Esophagus muscularis mucosa (tissue), 4 donors: ENCODE measurements at regions not wholly inside any gene's neighbourhood (a gene's known extent, or its start where the extent isn't known, plus 50 kb on each side); places are given as distances from the start of the nearest gene placed in this dataset.

Source experiments
- DNase-seq: peaks from one replicate; pipeline ENCODE4 v3.0.0-alpha.2; 2017; ENCODE audit errors: extremely low spot score
- H3K27ac ChIP-seq, 4 donors: fragments of 200-600 bp; sonication (generic); replicated peaks in 1 of 4; 1 replicate in 3 of 4; 2 replicates in 1 of 4; pipeline ENCODE4 v1.5.1; 2016 to 2019; ENCODE audit warnings: mild to moderate bottlenecking in 1 of 4
- H3K27me3 ChIP-seq, 4 donors: fragments of 200-600 bp; sonication (generic); one replicate each; pipeline versions ENCODE4 v1.5.1 to v1.6.0; 2016 to 2019
- H3K36me3 ChIP-seq, 4 donors: fragments of 200-600 bp; sonication (generic); one replicate each; pipeline ENCODE4 v1.5.1; 2016 to 2019
- H3K4me1 ChIP-seq, 4 donors: fragments of 200-600 bp; sonication (generic); one replicate each; pipeline ENCODE4 v1.5.1; 2016 to 2019
- H3K4me3 ChIP-seq, 4 donors: fragments of 200-600 bp; sonication (generic); 1 replicate in 2 of 4; 2 replicates in 2 of 4; pipeline ENCODE4 v1.5.1; 2016 to 2019; ENCODE audit warnings: mild to moderate bottlenecking in 4 of 4, moderate library complexity in 1 of 4
- H3K9me3 ChIP-seq, 4 donors: fragments of 200-600 bp; sonication (generic); 1 replicate in 3 of 4; 2 replicates in 1 of 4; pipeline ENCODE4 v1.5.1; 2016 to 2019
- CTCF ChIP-seq, 3 experiments: fragments of 200-600 bp in 2 of 3; fragments of 450-650 bp in 1 of 3; sonication (generic) in 2 of 3; IDR thresholded peaks; one replicate each; pipeline ENCODE4 v1.5.1; 2017 to 2019; ENCODE audit warnings: antibody characterized with exemption in 3 of 3, mild to moderate bottlenecking in 2 of 3, moderate library complexity in 1 of 3
- EP300 ChIP-seq: sonication (generic); formaldehyde crosslinking; IDR thresholded peaks from one replicate; pipeline ENCODE4 v1.6.1; 2017; ENCODE audit warnings: antibody characterized with exemption
- POLR2A ChIP-seq: fragments of 450-650 bp; IDR thresholded peaks from one replicate; pipeline ENCODE4 v1.6.1; 2017; ENCODE audit warnings: antibody characterized with exemption, moderate library complexity, mild to moderate bottlenecking, low read depth
- POLR2AphosphoS5 ChIP-seq, 2 donors: sonication (generic); formaldehyde crosslinking; IDR thresholded peaks; one replicate each; pipeline ENCODE4 v1.6.1; 2017; ENCODE audit warnings: antibody characterized with exemption in 2 of 2
- WGBS: methylation state at CpG from one replicate; pipeline ENCODE4 v1.1.5; 2018; 5-methylcytosine and 5-hydroxymethylcytosine counted together
- intact Hi-C: fragments of 100-400 bp; cut with DNase I; formaldehyde crosslinking; loops from one replicate; pipeline ENCODE4 v1.15.1; 2023

GRCh38 chr5:102579379-102579778 lies 80.6 kb upstream of the SLCO6A1 start:
- WGBS = 77% methylated on average over 1 of the region's 1 CpG
- TF ChIP-seq EP300 (no peak), POLR2A (no peak), CTCF (IDR thresholded peaks at IDR 0.05) (no peak), POLR2AphosphoS5 (IDR thresholded peaks at IDR 0.05) (no peak)
- Histone ChIP-seq H3K27ac (no peak overlapping the region), H3K36me3 (no peaks in the 10 kb centered on the region), H3K4me3 (no peak overlapping the region), H3K4me1 (peaks cover 0 to 5% (median 0%) of the 10 kb centered on the region in 4 donors), H3K9me3 (no peaks in the 10 kb centered on the region), H3K27me3 (no peaks in the 10 kb centered on the region)
- DNase-seq = no peak
- intact Hi-C loops = no loop called here

- no peak for DNase-seq
- Histone ChIP-seq H3K27me3 (no peaks in the 10 kb centered on the region), H3K9me3 (no peaks in the 10 kb centered on the region), H3K27ac (no peak overlapping the region), H3K4me3 (no peak overlapping the region), H3K36me3 (no peaks in the 10 kb centered on the region), H3K4me1 (peaks cover 0 to 5% (median 0%) of the 10 kb centered on the region in 4 donors)
- TF ChIP-seq POLR2AphosphoS5 (IDR thresholded peaks at IDR 0.05) (no peak), EP300 (no peak), CTCF (IDR thresholded peaks at IDR 0.05) (no peak), POLR2A (no peak)
- intact Hi-C loops = loop anchor here (10.0 kb wide), 1 partner anchor 564 kb away; no protein-coding TSS in a partner anchor
These were observed 82.2 kb upstream of the SLCO6A1 start for GRCh38 chr5:102581011-102581410.

- Histone ChIP-seq H3K36me3 (no peaks in the 10 kb centered on the region), H3K27me3 (no peaks in the 10 kb centered on the region), H3K4me1 (peaks cover 0 to 5% (median 0%) of the 10 kb centered on the region in 4 donors), H3K9me3 (no peaks in the 10 kb centered on the region), H3K4me3 (no peak overlapping the region), H3K27ac (no peak overlapping the region)
- intact Hi-C loops = loop anchor here (2.0 to 10.0 kb wide), 2 partner anchors 458 to 562 kb away; no protein-coding TSS in a partner anchor
- no peak for TF ChIP-seq POLR2A
- TF ChIP-seq EP300 = no peak
- TF ChIP-seq POLR2AphosphoS5 (IDR thresholded peaks at IDR 0.05) = no peak
- no peak for TF ChIP-seq CTCF (IDR thresholded peaks at IDR 0.05)
- WGBS = 66% methylated on average over 3 of the region's 3 CpGs
- no peak for DNase-seq
These were observed 83.9 kb upstream of the SLCO6A1 start for GRCh38 chr5:102582696-102583095.

GRCh38 chr5:102583276-102584124 lies 84.7 kb upstream of the SLCO6A1 start:
- TF ChIP-seq CTCF (IDR thresholded peaks at IDR 0.05) = peak in 2 of 3 experiments; percentile 39 to 41
- TF ChIP-seq EP300 = no peak
- TF ChIP-seq POLR2A = no peak
- no peak for TF ChIP-seq POLR2AphosphoS5 (IDR thresholded peaks at IDR 0.05)
- 20% methylated on average over 5 of the region's 5 CpGs for WGBS

More at GRCh38 chr5:102583276-102584124, 84.7 kb upstream of the SLCO6A1 start:
- H3K27me3 ChIP-seq = no peaks in the 10 kb centered on the region
- no peak overlapping the region for H3K4me3 ChIP-seq
- no peak for DNase-seq
- H3K36me3 ChIP-seq = no peaks in the 10 kb centered on the region
- intact Hi-C loops = loop anchor here (2.0 to 10.0 kb wide), 2 partner anchors 457 to 561 kb away; no protein-coding TSS in a partner anchor
- H3K27ac ChIP-seq = no peak overlapping the region
- H3K4me1 ChIP-seq = peaks cover 0 to 5% (median 0%) of the 10 kb centered on the region in 4 donors
- H3K9me3 ChIP-seq = no peaks in the 10 kb centered on the region
